ENCODE measurements at regions not wholly inside any gene's neighbourhood (a gene's known extent, or its start where the extent isn't known, plus 50 kb on each side); places are given as distances from the start of the nearest gene placed in this dataset.

GRCh38 chr4:30783751-30784150 lies 63.6 kb downstream of the PCDH7 start:
- Mint-ChIP-seq H3K27ac (no peak overlapping the region), H3K36me3 (no peaks in the 10 kb centered on the region), H3K4me3 (no peak overlapping the region), H3K4me1 (no peaks in the 10 kb centered on the region), H3K27me3 (no peaks in the 10 kb centered on the region), H3K9me3 (peaks cover 0 to 6% (median 1%) of the 10 kb centered on the region in 8 donors)
- no peak for DNase-seq
- H3K9me3 ChIP-seq (ENCODE audit: control insufficient read depth in 1 of 2, low read length in 2 of 2), result no peaks in the 10 kb centered on the region
- ChIA-PET POLR2A (ENCODE audit: partially characterized antibody) (no interaction called here), CTCF (ENCODE audit: partially characterized antibody) (no interaction called here)
- no peaks in the 10 kb centered on the region for H3K36me3 ChIP-seq (ENCODE audit: insufficient read depth, low read length)
- H3K27ac ChIP-seq (ENCODE audit: low read depth, low read length), result no peak overlapping the region
- no peak overlapping the region for H3K4me3 ChIP-seq (ENCODE audit: low read length in 2 of 2)
- H3K4me1 ChIP-seq (ENCODE audit: insufficient read depth, low read length), result no peaks in the 10 kb centered on the region
- intact Hi-C loops (cut with micrococcal nuclease), result no loop called here
- no peaks in the 10 kb centered on the region for H3K27me3 ChIP-seq (ENCODE audit: insufficient read depth, low read length)

DNA sequence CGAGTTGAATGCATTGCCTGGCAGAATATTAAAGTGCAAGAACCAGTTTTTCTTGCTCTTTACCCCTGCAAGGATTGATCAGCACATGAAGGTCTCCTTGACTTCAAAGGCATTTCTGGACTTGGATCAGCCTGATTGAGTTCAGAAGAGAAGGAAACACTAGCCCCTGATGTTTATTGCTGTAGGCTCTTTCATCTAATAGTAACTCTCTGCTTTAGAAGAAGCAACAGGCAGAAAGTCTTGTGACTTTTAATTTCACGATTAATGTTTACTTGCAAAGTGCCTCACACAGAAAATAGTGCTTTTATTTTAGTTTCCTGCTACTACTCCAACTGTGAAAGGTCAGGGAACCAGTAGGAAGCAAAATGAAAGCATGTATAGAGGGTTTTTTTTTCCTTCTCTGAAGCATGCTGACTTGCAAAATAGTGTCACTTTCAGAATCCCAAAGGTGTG lies 69.1 kb downstream of the PCDH7 start:
- Mint-ChIP-seq H3K36me3 (no peaks in the 10 kb centered on the region), H3K27ac (no peak overlapping the region), H3K4me1 (no peaks in the 10 kb centered on the region), H3K27me3 (no peaks in the 10 kb centered on the region), H3K4me3 (no peak overlapping the region), H3K9me3 (peaks cover 0 to 6% (median 0%) of the 10 kb centered on the region in 8 donors)
- Histone ChIP-seq H3K9me3 (ENCODE audit: control insufficient read depth in 1 of 2, low read length in 2 of 2) (no peaks in the 10 kb centered on the region), H3K36me3 (ENCODE audit: insufficient read depth, low read length) (no peaks in the 10 kb centered on the region), H3K27me3 (ENCODE audit: insufficient read depth, low read length) (no peaks in the 10 kb centered on the region), H3K27ac (ENCODE audit: low read depth, low read length) (no peak overlapping the region), H3K4me1 (ENCODE audit: insufficient read depth, low read length) (no peaks in the 10 kb centered on the region), H3K4me3 (ENCODE audit: low read length in 2 of 2) (no peak overlapping the region)
- ChIA-PET POLR2A (ENCODE audit: partially characterized antibody) (no interaction called here), CTCF (ENCODE audit: partially characterized antibody) (no interaction called here)
- DNase-seq, result no peak
- intact Hi-C loops (cut with micrococcal nuclease), result no loop called here

DNA sequence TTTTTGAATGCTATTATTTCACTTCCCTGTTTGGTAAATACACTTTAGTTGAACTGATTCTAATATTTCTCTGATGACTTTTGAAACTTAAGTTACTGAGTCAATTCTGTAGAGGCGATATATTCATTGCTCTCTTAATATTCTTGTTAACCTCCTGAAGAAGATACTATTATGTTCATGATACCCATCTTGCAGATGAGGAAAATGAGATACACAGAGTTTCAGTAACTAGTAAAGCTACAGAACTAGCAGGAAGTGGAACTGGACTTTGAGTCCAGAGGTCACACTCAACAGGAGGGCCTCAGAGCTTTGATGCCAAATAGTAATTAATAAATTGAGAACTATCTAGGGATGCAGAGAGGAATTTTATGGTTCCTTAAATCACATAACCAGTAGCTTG lies 70.0 kb downstream of the PCDH7 start:
- CTCF ChIA-PET (ENCODE audit: partially characterized antibody), result no interaction called here
- no peaks in the 10 kb centered on the region for H3K4me1 Mint-ChIP-seq
- H3K4me1 ChIP-seq (ENCODE audit: insufficient read depth, low read length), result no peaks in the 10 kb centered on the region
- POLR2A ChIA-PET (ENCODE audit: partially characterized antibody), result no interaction called here
- no peaks in the 10 kb centered on the region for H3K27me3 Mint-ChIP-seq
- H3K27me3 ChIP-seq (ENCODE audit: insufficient read depth, low read length), result no peaks in the 10 kb centered on the region
- DNase-seq, result no peak
- H3K36me3 Mint-ChIP-seq, result no peaks in the 10 kb centered on the region
- no peak overlapping the region for H3K27ac Mint-ChIP-seq
- no peak overlapping the region for H3K4me3 ChIP-seq (ENCODE audit: low read length in 2 of 2)
- H3K9me3 ChIP-seq (ENCODE audit: control insufficient read depth in 1 of 2, low read length in 2 of 2), result no peaks in the 10 kb centered on the region
- intact Hi-C loops (cut with micrococcal nuclease), result no loop called here
- no peak overlapping the region for H3K27ac ChIP-seq (ENCODE audit: low read depth, low read length)
- H3K4me3 Mint-ChIP-seq, result no peak overlapping the region
- H3K9me3 Mint-ChIP-seq, result peaks cover 0 to 6% (median 0%) of the 10 kb centered on the region in 8 donors
- no peaks in the 10 kb centered on the region for H3K36me3 ChIP-seq (ENCODE audit: insufficient read depth, low read length)

DNA sequence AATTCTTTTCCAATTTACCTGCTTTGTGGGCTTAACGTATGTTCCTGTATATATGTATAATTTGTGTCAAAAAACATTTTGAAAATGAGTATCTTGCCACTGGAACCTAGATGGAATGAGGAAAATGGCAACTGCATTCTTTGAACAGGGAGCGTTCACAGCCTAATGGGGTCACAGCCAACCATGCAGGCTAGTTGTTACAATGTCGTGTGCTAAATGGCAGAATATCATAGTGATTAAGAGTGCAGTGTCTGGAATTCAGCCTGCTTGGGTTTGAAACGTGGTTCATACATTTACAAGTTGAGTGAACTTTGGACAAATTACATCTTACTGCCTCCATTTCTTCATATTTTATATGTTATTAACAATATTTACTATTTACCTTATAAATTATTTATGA lies 70.8 kb downstream of the PCDH7 start:
- Histone ChIP-seq H3K27ac (ENCODE audit: low read depth, low read length) (no peak overlapping the region), H3K4me1 (ENCODE audit: insufficient read depth, low read length) (no peaks in the 10 kb centered on the region), H3K4me3 (ENCODE audit: low read length in 2 of 2) (no peak overlapping the region), H3K27me3 (ENCODE audit: insufficient read depth, low read length) (no peaks in the 10 kb centered on the region), H3K36me3 (ENCODE audit: insufficient read depth, low read length) (no peaks in the 10 kb centered on the region), H3K9me3 (ENCODE audit: control insufficient read depth in 1 of 2, low read length in 2 of 2) (no peaks in the 10 kb centered on the region)
- no peak for DNase-seq
- POLR2A ChIA-PET (ENCODE audit: partially characterized antibody), result no interaction called here
- no peaks in the 10 kb centered on the region for H3K27me3 Mint-ChIP-seq
- peaks cover 0 to 6% (median 0%) of the 10 kb centered on the region in 8 donors for H3K9me3 Mint-ChIP-seq
- intact Hi-C loops (cut with micrococcal nuclease), result no loop called here
- CTCF ChIA-PET (ENCODE audit: partially characterized antibody), result no interaction called here
- no peaks in the 10 kb centered on the region for H3K4me1 Mint-ChIP-seq
- no peak overlapping the region for H3K4me3 Mint-ChIP-seq
- H3K36me3 Mint-ChIP-seq, result no peaks in the 10 kb centered on the region
- no peak overlapping the region for H3K27ac Mint-ChIP-seq

DNA sequence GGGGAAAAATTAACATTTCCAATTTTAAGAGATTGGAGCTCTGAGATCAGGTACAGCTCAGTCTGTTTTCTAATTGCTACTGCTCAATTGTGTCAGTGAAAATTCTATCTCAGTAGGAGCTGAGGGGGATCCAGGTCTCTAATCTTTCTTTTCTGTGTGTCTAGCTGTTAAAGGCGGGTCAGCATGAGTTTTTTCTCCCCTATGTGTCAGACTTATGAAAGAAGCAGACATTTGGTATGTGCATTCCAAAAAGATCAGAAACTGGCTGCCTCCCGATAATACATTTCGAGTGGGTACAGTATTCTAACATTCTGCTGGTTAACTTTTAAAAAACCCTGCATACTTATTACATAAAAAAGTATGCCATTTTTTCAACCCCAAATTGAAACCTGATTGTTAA lies 72.4 kb downstream of the PCDH7 start:
- DNase-seq, result no peak
- Histone ChIP-seq H3K27ac (ENCODE audit: low read depth, low read length) (no peak overlapping the region), H3K27me3 (ENCODE audit: insufficient read depth, low read length) (no peaks in the 10 kb centered on the region), H3K9me3 (ENCODE audit: control insufficient read depth in 1 of 2, low read length in 2 of 2) (no peaks in the 10 kb centered on the region), H3K4me3 (ENCODE audit: low read length in 2 of 2) (no peak overlapping the region), H3K4me1 (ENCODE audit: insufficient read depth, low read length) (no peaks in the 10 kb centered on the region), H3K36me3 (ENCODE audit: insufficient read depth, low read length) (no peaks in the 10 kb centered on the region)
- Mint-ChIP-seq H3K36me3 (no peaks in the 10 kb centered on the region), H3K27me3 (no peaks in the 10 kb centered on the region), H3K9me3 (peaks cover 0 to 9% (median 1%) of the 10 kb centered on the region in 8 donors), H3K4me1 (no peaks in the 10 kb centered on the region), H3K27ac (no peak overlapping the region), H3K4me3 (no peak overlapping the region)
- ChIA-PET CTCF (ENCODE audit: partially characterized antibody) (no interaction called here), POLR2A (ENCODE audit: partially characterized antibody) (no interaction called here)
- intact Hi-C loops (cut with micrococcal nuclease), result no loop called here

DNA sequence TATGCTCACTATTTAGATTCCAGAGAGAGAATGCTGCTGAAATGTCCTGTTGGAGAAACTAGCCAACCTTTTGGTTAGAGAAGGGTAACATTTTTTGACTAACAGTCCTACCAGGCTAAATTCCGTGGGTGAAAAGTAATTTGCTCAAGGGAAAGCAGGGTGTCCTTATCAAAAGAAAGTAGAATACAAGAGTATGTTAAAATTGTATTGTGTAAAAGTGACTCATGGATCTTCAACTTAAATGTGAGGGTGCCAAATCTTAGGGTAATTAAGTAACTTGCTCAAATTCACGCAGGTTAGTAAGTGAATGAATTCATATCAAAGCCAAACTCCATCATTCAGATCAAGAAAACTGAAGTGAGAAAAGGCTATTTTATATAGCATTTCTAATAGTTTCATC lies 81.7 kb downstream of the PCDH7 start:
- no peaks in the 10 kb centered on the region for H3K27me3 Mint-ChIP-seq
- CTCF ChIA-PET (ENCODE audit: partially characterized antibody), result no interaction called here
- no peak for DNase-seq
- H3K4me1 Mint-ChIP-seq, result no peaks in the 10 kb centered on the region
- POLR2A ChIA-PET (ENCODE audit: partially characterized antibody), result no interaction called here
- H3K4me1 ChIP-seq (ENCODE audit: insufficient read depth, low read length), result no peaks in the 10 kb centered on the region
- intact Hi-C loops (cut with micrococcal nuclease), result no loop called here
- peaks cover 2 to 24% (median 17%) of the 10 kb centered on the region in 8 donors for H3K9me3 Mint-ChIP-seq
- H3K27me3 ChIP-seq (ENCODE audit: insufficient read depth, low read length), result no peaks in the 10 kb centered on the region
- no peaks in the 10 kb centered on the region for H3K36me3 Mint-ChIP-seq
- H3K4me3 Mint-ChIP-seq, result no peak overlapping the region
- H3K36me3 ChIP-seq (ENCODE audit: insufficient read depth, low read length), result no peaks in the 10 kb centered on the region
- no peak overlapping the region for H3K27ac Mint-ChIP-seq
- no peak overlapping the region for H3K4me3 ChIP-seq (ENCODE audit: low read length in 2 of 2)
- H3K27ac ChIP-seq (ENCODE audit: low read depth, low read length), result no peak overlapping the region
- H3K9me3 ChIP-seq (ENCODE audit: control insufficient read depth in 1 of 2, low read length in 2 of 2), result peaks cover 0 to 2% of the 10 kb centered on the region in 2 donors

- Mint-ChIP-seq H3K36me3 (no peaks in the 10 kb centered on the region), H3K27me3 (no peaks in the 10 kb centered on the region), H3K27ac (no peak overlapping the region), H3K4me1 (no peaks in the 10 kb centered on the region), H3K9me3 (peaks cover 2 to 26% (median 16%) of the 10 kb centered on the region in 8 donors), H3K4me3 (no peak overlapping the region)
- no peak for DNase-seq
- H3K9me3 ChIP-seq (ENCODE audit: control insufficient read depth in 1 of 2, low read length in 2 of 2), result peaks cover 0 to 2% of the 10 kb centered on the region in 2 donors
- ChIA-PET POLR2A (ENCODE audit: partially characterized antibody) (no interaction called here), CTCF (ENCODE audit: partially characterized antibody) (no interaction called here)
- intact Hi-C loops (cut with micrococcal nuclease), result no loop called here
- H3K36me3 ChIP-seq (ENCODE audit: insufficient read depth, low read length), result no peaks in the 10 kb centered on the region
- no peaks in the 10 kb centered on the region for H3K27me3 ChIP-seq (ENCODE audit: insufficient read depth, low read length)
- H3K4me1 ChIP-seq (ENCODE audit: insufficient read depth, low read length), result no peaks in the 10 kb centered on the region
- no peak overlapping the region for H3K4me3 ChIP-seq (ENCODE audit: low read length in 2 of 2)
- no peak overlapping the region for H3K27ac ChIP-seq (ENCODE audit: low read depth, low read length)
These were observed 82.6 kb downstream of the PCDH7 start for GRCh38 chr4:30802622-30803323.

- Histone ChIP-seq H3K9me3 (ENCODE audit: control insufficient read depth in 1 of 2, low read length in 2 of 2) (peaks cover 0 to 2% of the 10 kb centered on the region in 2 donors), H3K4me3 (ENCODE audit: low read length in 2 of 2) (no peak overlapping the region), H3K36me3 (ENCODE audit: insufficient read depth, low read length) (no peaks in the 10 kb centered on the region), H3K4me1 (ENCODE audit: insufficient read depth, low read length) (no peaks in the 10 kb centered on the region), H3K27ac (ENCODE audit: low read depth, low read length) (no peak overlapping the region), H3K27me3 (ENCODE audit: insufficient read depth, low read length) (no peaks in the 10 kb centered on the region)
- H3K27me3 Mint-ChIP-seq, result no peaks in the 10 kb centered on the region
- peaks cover 0 to 22% (median 8%) of the 10 kb centered on the region in 8 donors for H3K9me3 Mint-ChIP-seq
- no peak overlapping the region for H3K4me3 Mint-ChIP-seq
- CTCF ChIA-PET (ENCODE audit: partially characterized antibody), result no interaction called here
- H3K36me3 Mint-ChIP-seq, result no peaks in the 10 kb centered on the region
- no peak overlapping the region for H3K27ac Mint-ChIP-seq
- H3K4me1 Mint-ChIP-seq, result no peaks in the 10 kb centered on the region
- POLR2A ChIA-PET (ENCODE audit: partially characterized antibody), result no interaction called here
- intact Hi-C loops (cut with micrococcal nuclease), result no loop called here
- no peak for DNase-seq
These were observed 88.1 kb downstream of the PCDH7 start for GRCh38 chr4:30808276-30808675.
